ENCODE measurements at regions not wholly inside any gene's neighbourhood (a gene's known extent, or its start where the extent isn't known, plus 50 kb on each side); places are given as distances from the start of the nearest gene placed in this dataset.
A peak's percentile ranks its signal among the peaks of the same experiment; 100 is the strongest.
"Not testable (repeated sequence)": the region's sequence is repeated elsewhere in the genome, so short reads cannot be mapped to it uniquely, and the experiment has no call there.

DNA sequence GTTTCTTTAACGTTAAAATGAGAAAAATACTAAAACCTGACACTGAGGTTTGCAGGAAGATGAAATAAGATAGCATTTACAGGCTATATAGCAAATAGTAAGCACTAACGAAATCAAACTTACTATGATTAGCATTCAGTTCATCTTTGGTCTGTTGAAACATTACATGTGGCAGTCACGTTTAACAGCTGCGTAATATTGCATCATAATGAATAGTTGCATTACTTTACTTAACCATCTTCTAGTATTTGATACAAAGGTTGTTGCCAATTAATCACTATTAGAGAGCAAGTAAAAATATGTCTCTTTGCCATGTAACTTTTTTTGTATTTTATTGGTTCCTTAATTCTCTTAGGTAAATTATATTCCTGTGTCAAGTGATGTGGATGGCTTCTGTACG is 131.8 kb upstream of the GHITM start:
- no peak for ATAC-seq
- Mint-ChIP-seq H3K9me3 (no peaks in the 10 kb centered on the region), H3K4me3 (no peak overlapping the region), H3K4me1 (no peaks in the 10 kb centered on the region), H3K27ac (no peak overlapping the region), H3K36me3 (no peaks in the 10 kb centered on the region), H3K27me3 (peaks cover 23% of the 10 kb centered on the region)

GRCh38 chr10:84008878-84009277 is 130.4 kb upstream of the GHITM start:
- Mint-ChIP-seq H3K9me3 (no peaks in the 10 kb centered on the region), H3K4me1 (peaks cover 6% of the 10 kb centered on the region), H3K36me3 (no peaks in the 10 kb centered on the region), H3K27me3 (peaks cover 33% of the 10 kb centered on the region), H3K27ac (no peak overlapping the region), H3K4me3 (no peak overlapping the region)
- no peak for ATAC-seq

GRCh38 chr10:84012431-84012830 is 126.9 kb upstream of the GHITM start:
- H3K27ac Mint-ChIP-seq, result no peak overlapping the region
- H3K36me3 Mint-ChIP-seq, result no peaks in the 10 kb centered on the region
- H3K27me3 Mint-ChIP-seq, result peaks cover 51% of the 10 kb centered on the region
- H3K4me1 Mint-ChIP-seq, result peaks cover 6% of the 10 kb centered on the region
- ATAC-seq, result no peak
- H3K4me3 Mint-ChIP-seq, result no peak overlapping the region
- no peaks in the 10 kb centered on the region for H3K9me3 Mint-ChIP-seq

- peak; percentile 82 for ATAC-seq
- no peaks in the 10 kb centered on the region for H3K9me3 Mint-ChIP-seq
- H3K4me1 Mint-ChIP-seq, result peaks cover 6% of the 10 kb centered on the region
- H3K27me3 Mint-ChIP-seq, result peaks cover 56% of the 10 kb centered on the region
- H3K4me3 Mint-ChIP-seq, result no peak overlapping the region
- no peak overlapping the region for H3K27ac Mint-ChIP-seq
- H3K36me3 Mint-ChIP-seq, result peaks cover 3% of the 10 kb centered on the region
These were observed 126.4 kb upstream of the GHITM start for GRCh38 chr10:84012831-84013458.

DNA sequence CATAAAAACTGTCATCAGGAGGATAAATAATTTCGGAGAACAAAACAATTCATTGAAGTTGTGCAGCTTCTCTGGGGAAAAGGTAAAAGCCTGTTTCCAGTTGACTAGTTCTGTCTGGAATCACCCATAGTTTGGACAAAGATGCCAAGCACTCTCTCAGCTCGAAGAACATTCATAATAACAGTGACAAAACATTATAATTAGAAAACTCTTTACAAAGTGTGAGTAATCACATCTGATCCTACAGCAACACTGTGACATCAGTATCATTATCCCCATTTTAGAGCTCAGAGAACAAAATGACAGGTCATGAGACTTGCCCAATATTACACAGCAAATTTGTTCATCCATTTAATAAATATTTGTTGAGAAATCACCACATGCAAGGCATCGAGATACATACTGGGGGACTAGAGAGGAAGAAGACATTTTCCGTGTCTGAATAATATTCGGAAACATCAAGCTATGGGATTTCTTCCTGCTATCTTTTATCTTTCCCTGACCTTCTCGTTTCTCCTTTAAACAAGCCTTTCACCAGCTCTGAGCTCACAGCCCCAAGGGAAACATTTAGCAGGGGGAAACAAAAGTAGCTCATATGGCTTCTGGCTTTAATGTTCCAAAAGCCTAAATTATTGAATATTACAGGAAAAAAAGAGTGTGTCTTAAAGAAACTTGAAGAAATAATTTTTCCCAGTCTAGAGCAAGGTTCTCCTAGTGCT is 123.3 kb upstream of the GHITM start:
- Mint-ChIP-seq H3K4me3 (no peak overlapping the region), H3K27ac (no peak overlapping the region), H3K36me3 (peaks cover 5% of the 10 kb centered on the region), H3K4me1 (peaks cover 6% of the 10 kb centered on the region), H3K27me3 (peaks cover 53% of the 10 kb centered on the region), H3K9me3 (peaks cover under 1% of the 10 kb centered on the region)
- no peak for ATAC-seq

- Mint-ChIP-seq H3K4me3 (no peak overlapping the region), H3K27me3 (peaks cover 32% of the 10 kb centered on the region), H3K9me3 (peaks cover 17% of the 10 kb centered on the region), H3K27ac (no peak overlapping the region), H3K36me3 (peaks cover 5% of the 10 kb centered on the region), H3K4me1 (no peaks in the 10 kb centered on the region)
- no peak for ATAC-seq
These were observed 120.5 kb upstream of the GHITM start for GRCh38 chr10:84018826-84019225.

DNA sequence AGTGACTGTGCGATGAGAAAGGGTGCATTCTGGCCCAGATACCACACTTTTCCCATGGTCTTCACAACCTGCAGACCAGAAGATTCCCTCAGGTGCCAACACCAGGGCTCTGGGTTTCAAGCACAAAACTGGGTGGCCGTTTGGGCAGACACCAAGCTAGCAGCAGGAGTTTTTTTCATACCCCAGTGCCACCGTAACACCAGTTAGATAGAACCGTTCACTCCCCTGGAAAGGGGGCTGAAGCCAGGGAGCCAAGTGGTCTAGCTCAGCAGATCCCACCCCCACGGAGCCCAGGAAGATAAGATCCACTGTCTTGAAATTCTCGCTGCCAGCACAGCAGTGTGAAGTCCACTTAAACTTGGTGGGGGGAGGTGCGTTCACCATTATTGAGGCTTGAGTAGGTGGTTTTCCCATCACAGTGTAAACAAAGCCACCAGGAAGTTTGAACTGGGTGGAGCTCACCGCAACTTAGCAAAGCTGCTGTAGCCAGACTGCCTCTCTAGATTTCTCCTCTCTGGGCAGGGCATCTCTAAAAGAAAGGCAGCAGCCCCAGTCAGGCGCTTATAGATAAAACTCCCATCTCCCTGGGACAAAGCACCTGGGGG is 119.4 kb upstream of the GHITM start:
- Mint-ChIP-seq H3K9me3 (peaks cover 23% of the 10 kb centered on the region), H3K27me3 (peaks cover 22% of the 10 kb centered on the region)
- not testable (repeated sequence) for H3K36me3 Mint-ChIP-seq, H3K4me1 Mint-ChIP-seq, ATAC-seq, H3K4me3 Mint-ChIP-seq, H3K27ac Mint-ChIP-seq

DNA sequence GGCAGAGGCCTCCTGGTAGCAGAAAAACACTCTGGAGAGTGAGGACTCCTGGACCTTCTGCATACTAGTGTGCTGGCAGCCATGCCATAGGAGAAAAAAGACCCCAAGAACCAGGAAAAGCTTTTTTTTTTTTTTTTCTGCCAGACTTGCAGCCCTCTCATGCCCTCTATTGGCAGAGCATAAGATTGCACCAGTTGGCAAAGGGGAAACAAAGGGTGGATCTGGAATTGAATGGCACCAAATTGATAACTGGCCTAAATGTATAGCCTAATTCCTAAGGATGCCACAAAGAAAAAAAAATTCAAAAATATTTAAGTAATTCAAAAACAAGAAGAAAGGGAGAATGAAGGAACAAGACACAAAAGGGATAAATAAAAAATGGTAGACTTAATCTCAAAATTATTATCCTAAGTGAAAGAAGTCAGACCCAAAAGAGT is 112.5 kb upstream of the GHITM start:
- ATAC-seq, result no peak
- H3K4me3 Mint-ChIP-seq, result no peak overlapping the region
- H3K9me3 Mint-ChIP-seq, result peaks cover 19% of the 10 kb centered on the region
- H3K4me1 Mint-ChIP-seq, result no peaks in the 10 kb centered on the region
- no peak overlapping the region for H3K27ac Mint-ChIP-seq
- no peaks in the 10 kb centered on the region for H3K36me3 Mint-ChIP-seq
- H3K27me3 Mint-ChIP-seq, result no peaks in the 10 kb centered on the region

GRCh38 chr10:84029840-84030239 is 109.5 kb upstream of the GHITM start:
- H3K27me3 Mint-ChIP-seq, result no peaks in the 10 kb centered on the region

GRCh38 chr10:84038035-84038434 is 101.3 kb upstream of the GHITM start:
- ATAC-seq, result no peak

More at GRCh38 chr10:84029840-84030239, 109.5 kb upstream of the GHITM start:
- ATAC-seq, result no peak
- no peaks in the 10 kb centered on the region for H3K4me1 Mint-ChIP-seq
- peaks cover 3% of the 10 kb centered on the region for H3K9me3 Mint-ChIP-seq
- no peaks in the 10 kb centered on the region for H3K36me3 Mint-ChIP-seq
- no peak overlapping the region for H3K27ac Mint-ChIP-seq
- H3K4me3 Mint-ChIP-seq, result no peak overlapping the region

DNA sequence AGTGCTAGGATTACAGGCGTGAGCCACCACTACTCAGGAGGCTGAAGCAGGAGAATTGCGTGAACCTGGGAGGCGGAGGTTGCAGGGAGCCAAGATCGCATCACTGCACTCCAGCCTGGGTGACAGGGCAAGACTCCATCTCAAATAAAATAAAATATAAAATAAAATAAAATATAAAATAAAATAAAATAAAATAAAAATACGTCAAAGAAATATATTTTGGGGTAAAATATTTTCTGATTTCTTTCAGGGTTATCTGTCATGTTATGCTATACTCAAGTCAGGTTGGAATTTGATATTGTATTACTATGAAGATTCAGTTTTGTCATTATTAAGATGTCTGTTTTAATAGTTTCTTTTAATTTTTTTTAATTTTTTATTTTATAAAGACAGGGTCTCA is 99.4 kb upstream of the GHITM start:
- H3K36me3 Mint-ChIP-seq, result no peaks in the 10 kb centered on the region
- H3K27ac Mint-ChIP-seq, result no peak overlapping the region
- no peaks in the 10 kb centered on the region for H3K27me3 Mint-ChIP-seq
- no peaks in the 10 kb centered on the region for H3K9me3 Mint-ChIP-seq
- ATAC-seq, result no peak
- H3K4me3 Mint-ChIP-seq, result no peak overlapping the region
- no peaks in the 10 kb centered on the region for H3K4me1 Mint-ChIP-seq

More at GRCh38 chr10:84038035-84038434, 101.3 kb upstream of the GHITM start:
- Mint-ChIP-seq H3K27me3 (no peaks in the 10 kb centered on the region), H3K9me3 (peaks cover 3% of the 10 kb centered on the region), H3K27ac (no peak overlapping the region), H3K4me3 (no peak overlapping the region), H3K4me1 (no peaks in the 10 kb centered on the region), H3K36me3 (no peaks in the 10 kb centered on the region)

- no peak overlapping the region for H3K27ac Mint-ChIP-seq
These were observed 91.9 kb upstream of the GHITM start for GRCh38 chr10:84047258-84048010.

DNA sequence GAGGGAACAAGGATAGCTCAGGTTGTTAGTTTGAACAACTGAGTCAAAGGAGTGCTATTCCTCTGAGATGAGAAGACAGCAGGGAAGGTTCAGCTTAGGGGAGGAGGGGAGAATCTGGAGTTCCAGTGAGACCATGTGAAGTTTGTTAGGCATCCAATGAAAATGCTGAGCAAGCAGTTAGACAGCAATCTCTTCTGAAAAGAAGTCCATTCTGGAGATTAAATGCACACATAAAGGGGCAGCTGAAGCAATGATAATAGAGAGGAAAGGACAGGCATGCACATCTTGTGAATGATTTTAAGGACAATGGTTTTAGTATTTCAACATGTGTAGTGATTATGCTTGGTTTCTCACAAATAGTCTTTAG is 89.7 kb upstream of the GHITM start:
- no peaks in the 10 kb centered on the region for H3K4me1 Mint-ChIP-seq
- no peak overlapping the region for H3K27ac Mint-ChIP-seq
- H3K4me3 Mint-ChIP-seq, result no peak overlapping the region
- H3K9me3 Mint-ChIP-seq, result peaks cover 10% of the 10 kb centered on the region
- H3K27me3 Mint-ChIP-seq, result peaks cover 9% of the 10 kb centered on the region
- no peaks in the 10 kb centered on the region for H3K36me3 Mint-ChIP-seq
- no peak for ATAC-seq

More at GRCh38 chr10:84047258-84048010, 91.9 kb upstream of the GHITM start:
- Mint-ChIP-seq H3K36me3 (no peaks in the 10 kb centered on the region), H3K4me1 (no peaks in the 10 kb centered on the region), H3K27me3 (peaks cover 9% of the 10 kb centered on the region), H3K4me3 (no peak overlapping the region), H3K9me3 (peaks cover 10% of the 10 kb centered on the region)
- ATAC-seq, result no peak

- Mint-ChIP-seq H3K27me3 (peaks cover 9% of the 10 kb centered on the region), H3K4me1 (no peaks in the 10 kb centered on the region), H3K36me3 (no peaks in the 10 kb centered on the region), H3K27ac (no peak overlapping the region), H3K9me3 (peaks cover 4% of the 10 kb centered on the region), H3K4me3 (no peak overlapping the region)
- no peak for ATAC-seq
These were observed 85.7 kb upstream of the GHITM start for GRCh38 chr10:84053626-84054025.

- no peaks in the 10 kb centered on the region for H3K36me3 Mint-ChIP-seq
- peaks cover 2% of the 10 kb centered on the region for H3K27me3 Mint-ChIP-seq
- H3K27ac Mint-ChIP-seq, result no peak overlapping the region
- no peak overlapping the region for H3K4me3 Mint-ChIP-seq
- no peak for ATAC-seq
- no peaks in the 10 kb centered on the region for H3K9me3 Mint-ChIP-seq
- no peaks in the 10 kb centered on the region for H3K4me1 Mint-ChIP-seq
These were observed 84.6 kb upstream of the GHITM start for GRCh38 chr10:84054743-84055142.
